HepG2 (cell line): ENCODE measurements at regions not wholly inside any gene's neighbourhood (a gene's known extent, or its start where the extent isn't known, plus 50 kb on each side); places are given as distances from the start of the nearest gene placed in this dataset.
A peak's percentile ranks its signal among the peaks of the same experiment; 100 is the strongest.

Source experiments
- ATF7-NPFF ChIP-seq: sonication (generic); formaldehyde crosslinking; IDR thresholded peaks from 2 replicates; pipeline ENCODE4 v1.8.1; 2023; ENCODE audit warnings: mild to moderate bottlenecking, low read depth, missing genetic modification reagents, moderate library complexity
- CBX5 ChIP-seq: sonication (generic); formaldehyde crosslinking; IDR thresholded peaks from 2 replicates; pipeline ENCODE4 v1.4.0; 2020; ENCODE audit warnings: missing genetic modification reagents, borderline replicate concordance
- ELF1 ChIP-seq: sonication (generic); formaldehyde crosslinking; IDR thresholded peaks from 2 replicates; pipeline ENCODE4 v1.4.0; 2020; ENCODE audit warnings: missing genetic modification reagents
- GATA4 ChIP-seq: sonication (generic); IDR thresholded peaks from 2 replicates; pipeline ENCODE4 v1.6.1; 2016; ENCODE audit warnings: antibody characterized with exemption, low read depth, borderline replicate concordance
- HNF4A ChIP-seq: sonication (generic); formaldehyde crosslinking; IDR thresholded peaks from 2 replicates; pipeline ENCODE4 v1.4.0; 2020; ENCODE audit warnings: missing genetic modification reagents
- LCORL ChIP-seq, 2 experiments: fragments of 450-650 bp in 1 of 2; sonication (generic) in 1 of 2; formaldehyde crosslinking in 1 of 2; IDR thresholded peaks; 2 replicates each; pipeline versions ENCODE4 v1.5.0 to v1.6.1; 2017 to 2020; ENCODE audit warnings: antibody characterized with exemption in 1 of 2, missing genetic modification reagents in 1 of 2
- NFRKB ChIP-seq: fragments of 450-650 bp; IDR thresholded peaks from 2 replicates; pipeline ENCODE4 v1.6.1; 2017
- POGZ ChIP-seq: sonication (generic); formaldehyde crosslinking; IDR thresholded peaks from 2 replicates; pipeline ENCODE4 v1.4.0; 2020; ENCODE audit warnings: mild to moderate bottlenecking, missing genetic modification reagents
- REST ChIP-seq, 2 experiments: IDR thresholded peaks; 2 replicates each; pipeline ENCODE4 v1.6.1; 2011 to 2012; ENCODE audit warnings: low read length in 2 of 2, borderline replicate concordance in 1 of 2, low read depth in 1 of 2, mild to moderate bottlenecking in 1 of 2, moderate library complexity in 1 of 2
- SOX5 ChIP-seq: IDR thresholded peaks from 2 replicates; pipeline ENCODE4 v1.6.1; 2016; ENCODE audit warnings: borderline replicate concordance
- TEAD3 ChIP-seq: optimal IDR thresholded peaks from 2 replicates; pipeline ENCODE3; 2016; ENCODE audit warnings: borderline replicate concordance
- ZGPAT ChIP-seq: IDR thresholded peaks from 2 replicates; pipeline ENCODE4 v1.6.1; 2016; ENCODE audit warnings: mild to moderate bottlenecking
- ZMYM4 ChIP-seq: sonication (generic); formaldehyde crosslinking; IDR thresholded peaks from 2 replicates; pipeline ENCODE4 v1.8.1; 2023; ENCODE audit warnings: mild to moderate bottlenecking, missing genetic modification reagents
- ZNF510 ChIP-seq: sonication (generic); formaldehyde crosslinking; IDR thresholded peaks from 2 replicates; pipeline ENCODE4 v1.4.0; 2020; ENCODE audit warnings: low read depth, mild to moderate bottlenecking, missing genetic modification reagents
- ZNF691 ChIP-seq: sonication (generic); formaldehyde crosslinking; IDR thresholded peaks from 2 replicates; pipeline ENCODE4 v1.4.0; 2020; ENCODE audit warnings: missing genetic modification reagents, low read depth, mild to moderate bottlenecking, borderline replicate concordance
- ZNF792 ChIP-seq: IDR thresholded peaks from 2 replicates; pipeline ENCODE4 v1.6.1; 2016
- TF ChIP-seq, protein P1 (sequence below): sonication (generic); formaldehyde crosslinking; IDR thresholded peaks from 2 replicates; pipeline ENCODE4 v1.5.1; 2020; ENCODE audit warnings: mild to moderate bottlenecking, moderate library complexity, missing genetic modification reagents
- TF ChIP-seq, protein P2 (sequence below): sonication (generic); formaldehyde crosslinking; IDR thresholded peaks from 2 replicates; pipeline ENCODE4 v1.5.1; 2020; ENCODE audit warnings: mild to moderate bottlenecking, missing genetic modification reagents, moderate library complexity

DNA sequence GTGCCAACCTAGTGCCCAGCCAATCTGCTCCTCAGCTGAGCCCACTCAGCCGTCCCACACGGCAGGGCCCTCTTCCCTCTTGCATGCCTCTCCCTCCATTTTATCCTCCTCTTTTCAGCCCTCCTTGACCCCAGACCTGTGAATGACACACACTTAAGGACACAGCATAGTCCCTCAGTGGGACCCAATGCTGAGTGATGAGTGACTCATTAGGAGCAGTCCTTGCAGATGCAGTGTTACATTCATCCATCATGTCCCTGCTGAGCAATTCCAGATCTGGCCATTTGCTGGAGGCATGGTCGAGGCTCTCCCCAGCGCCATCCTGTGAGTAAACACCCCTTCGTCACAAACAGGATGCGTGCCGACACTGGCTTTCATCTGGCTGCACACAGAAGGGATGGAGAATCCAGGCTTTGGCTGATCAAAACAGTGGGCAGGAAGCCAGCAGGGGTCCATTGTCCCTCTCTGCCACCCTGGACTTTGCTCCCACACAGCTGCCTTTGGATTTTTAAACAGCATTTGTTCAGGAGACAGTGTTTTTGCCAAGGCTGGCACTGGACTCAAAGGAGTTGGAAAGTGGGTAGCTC lies 122.6 kb downstream of the AXIN2 start (continued):
- TF ChIP-seq ZNF792 (CRISPR knock-in tag) (peak; percentile 75; the same call in 1 of the 2 replicates), ELF1 (peak; percentile 21; the same call in 1 of the 2 replicates), POGZ (CRISPR knock-in tag) (0 out of 2 replicates have a peak, but pooled peaks have one; percentile 58), REST (IDR thresholded peaks at IDR 0.05; ENCODE audit: borderline replicate concordance in 1 of 2, low read depth in 1 of 2, low read length in 2 of 2) (0 out of 4 replicates have a peak, but pooled peaks of 1 of the 2 experiments have one; percentile 10), TEAD3 (peak; percentile 89), ZMYM4 (0 out of 2 replicates have a peak, but pooled peaks have one; percentile 39), NFRKB (no peak), SOX5 (CRISPR knock-in tag) (peak; percentile 98), GATA4 (no peak), CBX5 (CRISPR knock-in tag) (0 out of 2 replicates have a peak, but pooled peaks have one; percentile 66), HNF4A (CRISPR knock-in tag) (peak; percentile 92), ZNF510 (CRISPR knock-in tag) (no peak), LCORL (IDR thresholded peaks at IDR 0.05) (no peak; the same call in 1 of the 2 replicates), LCORL (CRISPR knock-in tag; IDR thresholded peaks at IDR 0.05) (peak; percentile 87), ZGPAT (peak; percentile 56; the same call in 1 of the 2 replicates), ZNF691 (CRISPR knock-in tag) (0 out of 2 replicates have a peak, but pooled peaks have one; percentile 68), ATF7-NPFF (CRISPR knock-in tag) (no peak)
- TF ChIP-seq, protein P1, sequence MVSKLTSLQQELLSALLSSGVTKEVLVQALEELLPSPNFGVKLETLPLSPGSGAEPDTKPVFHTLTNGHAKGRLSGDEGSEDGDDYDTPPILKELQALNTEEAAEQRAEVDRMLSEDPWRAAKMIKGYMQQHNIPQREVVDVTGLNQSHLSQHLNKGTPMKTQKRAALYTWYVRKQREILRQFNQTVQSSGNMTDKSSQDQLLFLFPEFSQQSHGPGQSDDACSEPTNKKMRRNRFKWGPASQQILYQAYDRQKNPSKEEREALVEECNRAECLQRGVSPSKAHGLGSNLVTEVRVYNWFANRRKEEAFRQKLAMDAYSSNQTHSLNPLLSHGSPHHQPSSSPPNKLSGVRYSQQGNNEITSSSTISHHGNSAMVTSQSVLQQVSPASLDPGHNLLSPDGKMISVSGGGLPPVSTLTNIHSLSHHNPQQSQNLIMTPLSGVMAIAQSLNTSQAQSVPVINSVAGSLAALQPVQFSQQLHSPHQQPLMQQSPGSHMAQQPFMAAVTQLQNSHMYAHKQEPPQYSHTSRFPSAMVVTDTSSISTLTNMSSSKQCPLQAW (CRISPR knock-in tag): peak; percentile 88
- TF ChIP-seq, protein P2, sequence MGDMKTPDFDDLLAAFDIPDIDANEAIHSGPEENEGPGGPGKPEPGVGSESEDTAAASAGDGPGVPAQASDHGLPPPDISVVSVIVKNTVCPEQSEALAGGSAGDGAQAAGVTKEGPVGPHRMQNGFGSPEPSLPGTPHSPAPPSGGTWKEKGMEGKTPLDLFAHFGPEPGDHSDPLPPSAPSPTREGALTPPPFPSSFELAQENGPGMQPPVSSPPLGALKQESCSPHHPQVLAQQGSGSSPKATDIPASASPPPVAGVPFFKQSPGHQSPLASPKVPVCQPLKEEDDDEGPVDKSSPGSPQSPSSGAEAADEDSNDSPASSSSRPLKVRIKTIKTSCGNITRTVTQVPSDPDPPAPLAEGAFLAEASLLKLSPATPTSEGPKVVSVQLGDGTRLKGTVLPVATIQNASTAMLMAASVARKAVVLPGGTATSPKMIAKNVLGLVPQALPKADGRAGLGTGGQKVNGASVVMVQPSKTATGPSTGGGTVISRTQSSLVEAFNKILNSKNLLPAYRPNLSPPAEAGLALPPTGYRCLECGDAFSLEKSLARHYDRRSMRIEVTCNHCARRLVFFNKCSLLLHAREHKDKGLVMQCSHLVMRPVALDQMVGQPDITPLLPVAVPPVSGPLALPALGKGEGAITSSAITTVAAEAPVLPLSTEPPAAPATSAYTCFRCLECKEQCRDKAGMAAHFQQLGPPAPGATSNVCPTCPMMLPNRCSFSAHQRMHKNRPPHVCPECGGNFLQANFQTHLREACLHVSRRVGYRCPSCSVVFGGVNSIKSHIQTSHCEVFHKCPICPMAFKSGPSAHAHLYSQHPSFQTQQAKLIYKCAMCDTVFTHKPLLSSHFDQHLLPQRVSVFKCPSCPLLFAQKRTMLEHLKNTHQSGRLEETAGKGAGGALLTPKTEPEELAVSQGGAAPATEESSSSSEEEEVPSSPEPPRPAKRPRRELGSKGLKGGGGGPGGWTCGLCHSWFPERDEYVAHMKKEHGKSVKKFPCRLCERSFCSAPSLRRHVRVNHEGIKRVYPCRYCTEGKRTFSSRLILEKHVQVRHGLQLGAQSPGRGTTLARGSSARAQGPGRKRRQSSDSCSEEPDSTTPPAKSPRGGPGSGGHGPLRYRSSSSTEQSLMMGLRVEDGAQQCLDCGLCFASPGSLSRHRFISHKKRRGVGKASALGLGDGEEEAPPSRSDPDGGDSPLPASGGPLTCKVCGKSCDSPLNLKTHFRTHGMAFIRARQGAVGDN (CRISPR knock-in tag): peak; percentile 52
